GM23248 (cell line): ENCODE measurements at regions not wholly inside any gene's neighbourhood (a gene's known extent, or its start where the extent isn't known, plus 50 kb on each side); places are given as distances from the start of the nearest gene placed in this dataset.
"Not testable (repeated sequence)": the region's sequence is repeated elsewhere in the genome, so short reads cannot be mapped to it uniquely, and the experiment has no call there.

Experiments
- DNase-seq: peaks from one replicate; pipeline ENCODE4 v3.0.0-alpha.2; 2015
- H2AFZ ChIP-seq: fragments of 200-600 bp; sonication (generic); 2 replicates; pipeline ENCODE4 v1.6.1; 2016; ENCODE audit warnings: antibody characterized with exemption
- H3F3A ChIP-seq: fragments of 200-600 bp; sonication (generic); 2 replicates; pipeline ENCODE4 v1.6.1; 2016; ENCODE audit warnings: mild to moderate bottlenecking, antibody characterized with exemption, mixed run types; ENCODE audit not compliant: insufficient read depth
- H3K27ac ChIP-seq: fragments of 200-600 bp; sonication (generic); 2 replicates; pipeline ENCODE4 v1.5.1; 2016; ENCODE audit warnings: mild to moderate bottlenecking
- H3K27me3 ChIP-seq: fragments of 200-600 bp; sonication (generic); replicated peaks from 2 replicates; pipeline ENCODE4 v1.6.1; 2016; ENCODE audit warnings: mild to moderate bottlenecking; ENCODE audit not compliant: insufficient read depth
- H3K36me3 ChIP-seq: fragments of 200-600 bp; sonication (generic); 2 replicates; pipeline ENCODE4 v1.6.1; 2016; ENCODE audit warnings: low read depth, mild to moderate bottlenecking
- H3K4me1 ChIP-seq: fragments of 200-600 bp; sonication (generic); 2 replicates; pipeline ENCODE4 v1.6.1; 2016; ENCODE audit warnings: mild to moderate bottlenecking; ENCODE audit not compliant: insufficient read depth
- H3K4me2 ChIP-seq: fragments of 200-600 bp; sonication (generic); one replicate; pipeline ENCODE4 v1.6.1; 2016; ENCODE audit warnings: mild to moderate bottlenecking; ENCODE audit not compliant: unreplicated experiment
- H3K4me3 ChIP-seq: fragments of 200-600 bp; sonication (generic); 2 replicates; pipeline ENCODE4 v1.5.1; 2016; ENCODE audit warnings: mild to moderate bottlenecking
- H3K79me2 ChIP-seq: fragments of 200-600 bp; sonication (generic); 2 replicates; pipeline ENCODE4 v1.6.1; 2016; ENCODE audit warnings: mild to moderate bottlenecking; ENCODE audit not compliant: insufficient read depth
- H3K9ac ChIP-seq: fragments of 200-600 bp; sonication (generic); 2 replicates; pipeline ENCODE4 v1.6.1; 2016; ENCODE audit warnings: mild to moderate bottlenecking
- H3K9me2 ChIP-seq: fragments of 200-600 bp; sonication (generic); 2 replicates; pipeline ENCODE4 v1.6.1; 2016; ENCODE audit warnings: mixed run types, mild to moderate bottlenecking, moderate library complexity; ENCODE audit not compliant: insufficient read depth
- H3K9me3 ChIP-seq: fragments of 200-600 bp; sonication (generic); one replicate; pipeline ENCODE4 v1.6.1; 2017; ENCODE audit warnings: low read depth
- H4K20me1 ChIP-seq: fragments of 200-600 bp; sonication (generic); 2 replicates; pipeline ENCODE4 v1.6.0; 2016; ENCODE audit not compliant: insufficient read depth
- EZH2 ChIP-seq: fragments of 200-600 bp; sonication (generic); IDR thresholded peaks from 2 replicates; pipeline ENCODE4 v1.6.1; 2018; ENCODE audit warnings: antibody characterized with exemption, mild to moderate bottlenecking; ENCODE audit not compliant: insufficient read depth, poor library complexity, severe bottlenecking
- EZH2phosphoT487 ChIP-seq: fragments of 200-600 bp; sonication (generic); IDR thresholded peaks from 2 replicates; pipeline ENCODE4 v1.6.1; 2018; ENCODE audit warnings: antibody characterized with exemption, moderate library complexity, mild to moderate bottlenecking, low read depth; ENCODE audit not compliant: insufficient read depth
- WGBS, 2 experiments: methylation state at CpG; one replicate each; pipeline ENCODE4 v1.1.6; 2015 to 2017; ENCODE audit warnings: low lambda C conversion rate in 2 of 2, low coverage in 1 of 2; ENCODE audit errors: missing lambda C conversion rate in 2 of 2; 5-methylcytosine and 5-hydroxymethylcytosine counted together
- in situ Hi-C: fragments of 300-500 bp; cut with MboI; formaldehyde crosslinking; loops from 2 replicates; pipeline ENCODE4 v1.15.0; 2020

DNA sequence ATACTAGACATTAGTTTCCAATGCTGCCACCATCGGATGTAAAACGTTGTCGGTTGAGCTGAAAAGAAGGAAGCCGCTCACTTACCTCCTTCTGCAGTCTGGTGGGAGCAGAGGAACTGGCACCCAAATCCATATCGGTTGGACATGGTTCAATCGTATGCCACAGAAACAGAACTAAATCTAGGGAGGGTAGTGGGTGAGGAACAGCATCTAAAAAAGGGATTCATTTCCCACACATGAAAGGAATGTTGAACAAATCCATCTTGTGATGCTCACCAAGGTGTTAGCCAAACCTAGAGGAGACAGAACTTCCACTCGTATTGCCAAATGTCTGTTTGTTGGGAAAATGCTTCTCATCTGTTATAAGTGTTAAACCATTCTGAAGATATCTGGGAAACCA lies 532.7 kb downstream of the NLGN4X start:
- WGBS, 2 experiments, result 38 to 39% methylated on average over 6 to 7 of the region's 7 CpGs
- Histone ChIP-seq H3K4me3 (no peak overlapping the region), H3K36me3 (no peaks in the 10 kb centered on the region), H3K9ac (no peak overlapping the region), H3F3A (no peaks in the 10 kb centered on the region), H3K9me3 (no peaks in the 10 kb centered on the region), H3K27me3 (no peaks in the 10 kb centered on the region), H3K27ac (no peak overlapping the region), H3K9me2 (no peaks in the 10 kb centered on the region), H4K20me1 (no peaks in the 10 kb centered on the region), H3K4me1 (no peaks in the 10 kb centered on the region), H2AFZ (no peak overlapping the region), H3K4me2 (no peak overlapping the region), H3K79me2 (no peaks in the 10 kb centered on the region)
- TF ChIP-seq EZH2phosphoT487, result no peak
- TF ChIP-seq EZH2, result no peak
- DNase-seq, result no peak
- in situ Hi-C loops, result no loop called here

DNA sequence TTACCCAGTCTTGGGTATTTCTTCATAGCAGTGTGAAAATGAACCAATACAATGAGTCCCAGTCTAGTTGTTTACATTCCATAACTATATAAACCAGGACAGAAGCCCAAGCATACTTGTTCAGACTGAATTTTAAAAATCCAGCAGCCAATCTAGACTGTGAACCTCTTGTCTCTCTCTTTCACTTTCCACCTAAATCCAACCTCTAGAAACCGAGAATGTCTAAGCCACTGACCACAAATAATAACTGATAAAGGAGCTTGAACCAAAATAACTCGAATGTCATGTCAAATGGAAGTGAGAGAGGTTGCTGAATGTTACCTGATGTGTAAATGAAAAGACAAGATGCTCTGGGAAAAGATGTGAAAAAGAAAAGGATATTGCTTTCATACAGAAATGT lies 544.7 kb downstream of the NLGN4X start:
- no peak overlapping the region for H3K4me3 ChIP-seq
- H3K9me2 ChIP-seq, result no peaks in the 10 kb centered on the region
- H3K4me2 ChIP-seq, result no peak overlapping the region
- no peaks in the 10 kb centered on the region for H3K9me3 ChIP-seq
- TF ChIP-seq EZH2phosphoT487 (no peak), EZH2 (no peak)
- no peaks in the 10 kb centered on the region for H4K20me1 ChIP-seq
- no peaks in the 10 kb centered on the region for H3K4me1 ChIP-seq
- no peaks in the 10 kb centered on the region for H3K36me3 ChIP-seq
- no peak overlapping the region for H2AFZ ChIP-seq
- H3K9ac ChIP-seq, result no peak overlapping the region
- H3F3A ChIP-seq, result no peaks in the 10 kb centered on the region
- no peak for DNase-seq
- H3K79me2 ChIP-seq, result no peaks in the 10 kb centered on the region
- H3K27me3 ChIP-seq, result no peaks in the 10 kb centered on the region
- in situ Hi-C loops, result no loop called here
- no peak overlapping the region for H3K27ac ChIP-seq
- 6% methylated on average over 2 of the region's 2 CpGs for WGBS, 2 experiments

DNA sequence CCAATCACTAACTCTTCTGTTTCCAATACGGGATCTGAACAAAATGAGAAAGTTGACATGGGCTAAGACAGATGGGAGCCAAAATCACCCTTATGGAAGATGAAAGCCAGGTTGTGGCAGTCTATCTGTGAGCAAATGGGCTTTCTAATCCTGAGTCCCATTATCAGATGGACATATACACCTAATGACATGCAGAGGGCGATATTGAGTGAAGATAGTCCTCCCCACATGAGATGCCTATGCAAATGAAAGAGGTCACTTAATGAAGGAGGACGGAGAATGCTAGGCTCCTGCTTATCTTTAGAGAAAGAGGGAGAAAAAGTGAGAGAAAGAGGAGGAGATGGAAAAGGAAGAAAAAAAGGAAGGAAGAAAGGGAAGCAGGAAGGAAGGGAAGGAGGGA lies 547.5 kb downstream of the NLGN4X start:
- no peaks in the 10 kb centered on the region for H3K27me3 ChIP-seq
- H2AFZ ChIP-seq, result no peak overlapping the region
- DNase-seq, result no peak
- H3K79me2 ChIP-seq, result no peaks in the 10 kb centered on the region
- no peak overlapping the region for H3K9ac ChIP-seq
- H3K4me3 ChIP-seq, result no peak overlapping the region
- H3K27ac ChIP-seq, result no peak overlapping the region
- H4K20me1 ChIP-seq, result no peaks in the 10 kb centered on the region
- no peaks in the 10 kb centered on the region for H3K4me1 ChIP-seq
- H3K9me2 ChIP-seq, result no peaks in the 10 kb centered on the region
- no peaks in the 10 kb centered on the region for H3F3A ChIP-seq
- 3 to 8% methylated on average over 3 of the region's 3 CpGs for WGBS, 2 experiments
- in situ Hi-C loops, result no loop called here
- no peak overlapping the region for H3K4me2 ChIP-seq
- H3K9me3 ChIP-seq, result no peaks in the 10 kb centered on the region
- TF ChIP-seq EZH2 (no peak), EZH2phosphoT487 (no peak)
- no peaks in the 10 kb centered on the region for H3K36me3 ChIP-seq

DNA sequence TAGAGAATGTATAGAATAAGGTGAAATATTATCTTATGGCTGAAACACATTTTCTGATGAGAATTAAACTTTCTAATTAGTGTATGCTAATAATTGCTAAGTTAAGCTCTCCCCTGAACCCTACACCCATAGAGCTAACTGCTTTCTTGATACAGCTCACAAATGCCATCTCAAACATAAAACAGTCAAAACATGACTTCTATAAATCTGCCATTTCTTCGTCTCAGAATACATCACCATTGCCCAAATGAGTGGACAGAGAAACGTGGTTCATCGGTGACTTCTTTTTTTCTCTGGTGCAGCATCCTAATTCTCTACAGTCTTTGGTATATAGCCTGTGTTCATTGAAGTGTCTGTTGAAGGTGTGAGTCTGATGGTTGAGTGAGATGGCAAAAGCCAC lies 554.6 kb downstream of the NLGN4X start:
- no peak for DNase-seq
- Histone ChIP-seq H3F3A (no peaks in the 10 kb centered on the region), H3K27ac (no peak overlapping the region), H4K20me1 (no peaks in the 10 kb centered on the region), H3K27me3 (no peaks in the 10 kb centered on the region), H3K4me3 (no peak overlapping the region), H3K36me3 (no peaks in the 10 kb centered on the region), H3K9me3 (no peaks in the 10 kb centered on the region), H3K4me2 (no peak overlapping the region), H3K9ac (no peak overlapping the region), H3K79me2 (no peaks in the 10 kb centered on the region), H2AFZ (no peak overlapping the region), H3K4me1 (no peaks in the 10 kb centered on the region), H3K9me2 (no peaks in the 10 kb centered on the region)
- TF ChIP-seq EZH2phosphoT487 (no peak), EZH2 (no peak)
- 17 to 35% methylated on average over 3 of the region's 3 CpGs for WGBS, 2 experiments
- in situ Hi-C loops, result no loop called here

DNA sequence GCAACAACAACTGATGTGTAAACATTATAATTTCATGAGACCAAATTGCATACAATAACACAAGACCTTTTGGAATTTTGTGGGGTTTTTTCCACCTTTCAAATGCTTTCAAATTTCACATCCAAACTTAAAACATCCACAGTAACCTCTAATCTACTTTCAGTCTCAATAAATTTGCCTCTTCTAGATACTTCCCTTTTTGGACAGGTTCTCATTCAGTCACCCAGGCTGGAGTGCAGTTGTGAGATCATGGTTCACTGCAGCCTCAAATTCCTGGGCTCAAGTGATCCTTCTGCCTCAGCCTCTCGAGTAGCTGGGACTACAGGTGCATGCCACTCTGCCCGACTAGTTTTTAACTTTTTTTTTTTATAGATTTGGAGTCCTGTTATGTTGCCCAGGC lies 556.6 kb downstream of the NLGN4X start:
- Histone ChIP-seq H3F3A (no peaks in the 10 kb centered on the region), H3K9ac (no peak overlapping the region), H3K27ac (no peak overlapping the region), H3K9me2 (no peaks in the 10 kb centered on the region), H3K4me1 (no peaks in the 10 kb centered on the region), H3K4me2 (no peak overlapping the region), H3K36me3 (no peaks in the 10 kb centered on the region), H3K27me3 (no peaks in the 10 kb centered on the region), H4K20me1 (no peaks in the 10 kb centered on the region), H3K9me3 (no peaks in the 10 kb centered on the region), H3K79me2 (no peaks in the 10 kb centered on the region), H2AFZ (no peak overlapping the region), H3K4me3 (no peak overlapping the region)
- DNase-seq, result no peak
- no peak for TF ChIP-seq EZH2phosphoT487
- no peak for TF ChIP-seq EZH2
- WGBS, 2 experiments, result 23 to 28% methylated on average over 2 of the region's 2 CpGs
- in situ Hi-C loops, result no loop called here

DNA sequence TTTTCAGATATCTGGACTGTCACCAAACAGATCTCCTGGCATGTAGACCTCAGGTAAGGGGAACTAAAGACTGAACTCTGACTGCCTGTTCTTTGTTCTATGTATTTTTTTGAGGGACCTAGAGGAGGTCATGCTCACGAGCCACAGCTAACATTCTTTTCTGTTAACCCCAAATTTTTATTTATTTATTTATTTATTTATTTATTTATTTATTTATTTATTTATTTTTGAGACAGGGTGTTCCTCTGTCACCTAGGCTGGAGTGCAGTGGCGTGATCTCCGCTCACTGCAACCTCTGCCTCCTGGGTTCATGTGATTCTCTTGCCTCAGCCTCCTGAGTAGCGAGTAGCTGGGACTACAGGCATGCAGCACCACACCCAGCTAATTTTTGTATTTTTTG lies 562.0 kb downstream of the NLGN4X start:
- H3K27ac ChIP-seq, H2AFZ ChIP-seq, H3K4me2 ChIP-seq, DNase-seq, H3K4me3 ChIP-seq, H3F3A ChIP-seq, H3K79me2 ChIP-seq, H3K36me3 ChIP-seq, H3K27me3 ChIP-seq, H3K4me1 ChIP-seq, H3K9me3 ChIP-seq, H4K20me1 ChIP-seq, H3K9me2 ChIP-seq, in situ Hi-C loops, H3K9ac ChIP-seq: not testable (repeated sequence)
- 16 to 18% methylated on average over 3 to 4 of the region's 4 CpGs for WGBS, 2 experiments
